ENCODE measurements at regions not wholly inside any gene's neighbourhood (a gene's known extent, or its start where the extent isn't known, plus 50 kb on each side); places are given as distances from the start of the nearest gene placed in this dataset.

GRCh38 chr20:21653628-21654027, 51.8 kb upstream of the PAX1 start:
- POLR2A ChIA-PET, result no interaction called here
- no peak for TF ChIP-seq CTCF (IDR thresholded peaks at IDR 0.05; ENCODE audit: insufficient read depth, low read length, missing control alignments)
- CTCF ChIA-PET, result no interaction called here

GRCh38 chr20:21643417-21643816, 62.0 kb upstream of the PAX1 start:
- POLR2A ChIA-PET, result no interaction called here
- CTCF ChIA-PET, result no interaction called here
- H3K4me3 ChIP-seq (ENCODE audit: low read depth, low read length), result no peak overlapping the region
- no peak for DNase-seq (ENCODE audit: low read depth, low spot score)
- TF ChIP-seq CTCF (IDR thresholded peaks at IDR 0.05; ENCODE audit: insufficient read depth, low read length, missing control alignments), result no peak

More at GRCh38 chr20:21653628-21654027, 51.8 kb upstream of the PAX1 start:
- DNase-seq (ENCODE audit: low read depth, low spot score), result no peak
- H3K4me3 ChIP-seq (ENCODE audit: low read depth, low read length), result no peak overlapping the region

GRCh38 chr20:21640556-21640955, 64.9 kb upstream of the PAX1 start:
- POLR2A ChIA-PET, result no interaction called here
- DNase-seq (ENCODE audit: low read depth, low spot score), result no peak
- H3K4me3 ChIP-seq (ENCODE audit: low read depth, low read length), result no peak overlapping the region
- CTCF ChIA-PET, result no interaction called here
- no peak for TF ChIP-seq CTCF (IDR thresholded peaks at IDR 0.05; ENCODE audit: insufficient read depth, low read length, missing control alignments)

GRCh38 chr20:21633829-21634228, 71.6 kb upstream of the PAX1 start:
- TF ChIP-seq CTCF (IDR thresholded peaks at IDR 0.05; ENCODE audit: insufficient read depth, low read length, missing control alignments), result no peak
- ChIA-PET CTCF (no interaction called here), POLR2A (no interaction called here)
- DNase-seq (ENCODE audit: low read depth, low spot score), result no peak
- no peak overlapping the region for H3K4me3 ChIP-seq (ENCODE audit: low read depth, low read length)

GRCh38 chr20:21632735-21633053, 72.8 kb upstream of the PAX1 start:
- ChIA-PET CTCF (no interaction called here), POLR2A (no interaction called here)
- no peak for DNase-seq (ENCODE audit: low read depth, low spot score)
- H3K4me3 ChIP-seq (ENCODE audit: low read depth, low read length), result no peak overlapping the region
- no peak for TF ChIP-seq CTCF (IDR thresholded peaks at IDR 0.05; ENCODE audit: insufficient read depth, low read length, missing control alignments)

GRCh38 chr20:21632031-21632734, 73.3 kb upstream of the PAX1 start:
- ChIA-PET POLR2A (no interaction called here), CTCF (no interaction called here)
- DNase-seq (ENCODE audit: low read depth, low spot score), result no peak
- TF ChIP-seq CTCF (IDR thresholded peaks at IDR 0.05; ENCODE audit: insufficient read depth, low read length, missing control alignments), result no peak
- no peak overlapping the region for H3K4me3 ChIP-seq (ENCODE audit: low read depth, low read length)
